ENCODE measurements at regions not wholly inside any gene's neighbourhood (a gene's known extent, or its start where the extent isn't known, plus 50 kb on each side); places are given as distances from the start of the nearest gene placed in this dataset.

- TF ChIP-seq CTCF (IDR thresholded peaks at IDR 0.05; ENCODE audit: low read depth, low read length, missing input control) (no peak), MAX (IDR thresholded peaks at IDR 0.05) (no peak), YY1 (IDR thresholded peaks at IDR 0.05) (no peak), GABPA (IDR thresholded peaks at IDR 0.05 in 1 of 2, conservative IDR thresholded peaks at IDR 0.05 in 1 of 2) (no peak), HNF4A (conservative IDR thresholded peaks at IDR 0.05) (no peak), REST (IDR thresholded peaks at IDR 0.05) (no peak), SP1 (IDR thresholded peaks at IDR 0.05) (no peak)
- TF ChIP-seq, protein P1, sequence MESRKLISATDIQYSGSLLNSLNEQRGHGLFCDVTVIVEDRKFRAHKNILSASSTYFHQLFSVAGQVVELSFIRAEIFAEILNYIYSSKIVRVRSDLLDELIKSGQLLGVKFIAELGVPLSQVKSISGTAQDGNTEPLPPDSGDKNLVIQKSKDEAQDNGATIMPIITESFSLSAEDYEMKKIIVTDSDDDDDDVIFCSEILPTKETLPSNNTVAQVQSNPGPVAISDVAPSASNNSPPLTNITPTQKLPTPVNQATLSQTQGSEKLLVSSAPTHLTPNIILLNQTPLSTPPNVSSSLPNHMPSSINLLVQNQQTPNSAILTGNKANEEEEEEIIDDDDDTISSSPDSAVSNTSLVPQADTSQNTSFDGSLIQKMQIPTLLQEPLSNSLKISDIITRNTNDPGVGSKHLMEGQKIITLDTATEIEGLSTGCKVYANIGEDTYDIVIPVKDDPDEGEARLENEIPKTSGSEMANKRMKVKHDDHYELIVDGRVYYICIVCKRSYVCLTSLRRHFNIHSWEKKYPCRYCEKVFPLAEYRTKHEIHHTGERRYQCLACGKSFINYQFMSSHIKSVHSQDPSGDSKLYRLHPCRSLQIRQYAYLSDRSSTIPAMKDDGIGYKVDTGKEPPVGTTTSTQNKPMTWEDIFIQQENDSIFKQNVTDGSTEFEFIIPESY (IDR thresholded peaks at IDR 0.05): no peak
These were observed 329.1 kb upstream of the NFIA start for GRCh38 chr1:60753036-60753900.
